IPS-NIHi7 (cell line): ENCODE measurements at regions not wholly inside any gene's neighbourhood (a gene's known extent, or its start where the extent isn't known, plus 50 kb on each side); places are given as distances from the start of the nearest gene placed in this dataset.

Experiments
- DNase-seq: peaks from one replicate; pipeline ENCODE4 v3.0.0; 2012; ENCODE audit warnings: mixed read lengths; ENCODE audit errors: extremely low spot score

- DNase-seq = no peak
Observed at GRCh38 chr2:237150186-237150585, 64.5 kb downstream of the COPS8 start.

DNA sequence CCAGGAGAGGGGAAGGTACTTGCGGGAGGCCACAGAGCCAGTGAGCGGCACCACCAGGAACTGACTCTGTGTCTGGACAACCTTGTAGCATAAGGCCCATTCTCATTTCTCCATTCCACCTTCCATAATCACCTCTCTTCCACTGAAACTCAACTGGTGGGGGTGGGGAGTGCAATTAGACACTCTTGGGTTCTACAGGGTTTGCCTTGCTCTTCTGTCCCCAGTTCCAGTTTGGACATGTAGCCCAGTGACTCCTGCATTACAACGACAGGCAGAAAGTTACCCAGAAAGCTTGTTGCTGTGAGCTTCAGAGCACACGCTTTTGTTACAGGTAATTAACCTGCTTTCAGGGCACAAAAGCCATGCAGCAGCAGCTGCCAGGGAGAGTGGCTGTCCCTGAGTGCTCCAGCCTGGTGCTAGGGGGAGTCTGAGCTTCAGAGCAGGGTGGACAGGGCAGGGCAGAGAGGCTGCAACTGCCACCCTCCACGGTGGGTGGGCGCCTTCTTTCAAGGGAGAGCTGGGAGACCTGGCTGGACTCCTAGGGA, 65.2 kb downstream of the COPS8 start:
- no peak for DNase-seq

GRCh38 chr2:237152361-237152760, 66.7 kb downstream of the COPS8 start:
- DNase-seq = no peak

DNA sequence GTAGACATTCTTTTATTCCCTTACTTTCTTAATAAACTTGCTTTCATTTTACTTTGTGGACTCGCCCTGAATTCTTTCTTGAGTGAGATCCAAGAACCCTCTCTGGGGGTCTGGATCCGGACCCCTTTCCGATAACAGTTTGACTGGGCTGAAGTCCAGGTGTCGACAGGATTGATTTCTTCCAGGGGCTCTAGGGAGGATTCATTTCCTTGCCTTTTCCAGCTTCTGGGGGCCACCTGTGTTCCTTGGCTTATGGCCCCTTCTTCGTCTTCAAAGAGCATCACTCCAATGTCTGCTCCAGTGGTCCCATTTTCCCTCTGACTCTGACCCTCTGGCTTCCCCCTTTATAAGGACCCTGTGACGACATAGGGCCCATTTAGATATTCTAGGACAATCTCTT, 67.5 kb downstream of the COPS8 start:
- DNase-seq = no peak

DNA sequence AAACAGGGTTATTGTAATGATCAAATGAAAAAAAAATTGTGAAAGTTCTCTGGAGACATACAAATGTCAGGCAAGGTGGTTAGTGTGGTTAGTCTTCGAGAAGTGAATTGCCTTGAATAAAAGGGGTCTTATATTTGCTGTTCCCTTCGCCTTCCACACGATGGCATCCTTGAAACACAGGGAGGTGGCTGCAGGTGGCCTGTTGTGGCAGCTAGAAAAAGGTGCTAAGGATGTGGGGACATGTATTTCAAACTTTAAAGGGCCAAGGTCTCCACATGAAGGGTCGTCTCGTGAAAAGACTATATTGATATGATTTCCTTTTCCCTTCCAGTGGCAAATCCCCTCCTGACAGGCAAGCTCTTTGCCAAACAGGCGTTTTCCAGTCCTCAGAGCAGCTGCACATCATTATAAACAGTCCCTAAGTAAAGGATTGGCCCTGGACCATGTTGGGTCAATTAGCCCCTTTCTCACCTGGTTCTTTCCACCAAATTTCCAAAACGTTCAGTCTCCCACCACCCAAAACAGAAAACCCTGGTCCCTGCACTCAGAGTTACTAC, 68.5 kb downstream of the COPS8 start:
- peak; percentile 77 for DNase-seq

GRCh38 chr2:237154884-237155851, 69.5 kb downstream of the COPS8 start:
- no peak for DNase-seq

DNA sequence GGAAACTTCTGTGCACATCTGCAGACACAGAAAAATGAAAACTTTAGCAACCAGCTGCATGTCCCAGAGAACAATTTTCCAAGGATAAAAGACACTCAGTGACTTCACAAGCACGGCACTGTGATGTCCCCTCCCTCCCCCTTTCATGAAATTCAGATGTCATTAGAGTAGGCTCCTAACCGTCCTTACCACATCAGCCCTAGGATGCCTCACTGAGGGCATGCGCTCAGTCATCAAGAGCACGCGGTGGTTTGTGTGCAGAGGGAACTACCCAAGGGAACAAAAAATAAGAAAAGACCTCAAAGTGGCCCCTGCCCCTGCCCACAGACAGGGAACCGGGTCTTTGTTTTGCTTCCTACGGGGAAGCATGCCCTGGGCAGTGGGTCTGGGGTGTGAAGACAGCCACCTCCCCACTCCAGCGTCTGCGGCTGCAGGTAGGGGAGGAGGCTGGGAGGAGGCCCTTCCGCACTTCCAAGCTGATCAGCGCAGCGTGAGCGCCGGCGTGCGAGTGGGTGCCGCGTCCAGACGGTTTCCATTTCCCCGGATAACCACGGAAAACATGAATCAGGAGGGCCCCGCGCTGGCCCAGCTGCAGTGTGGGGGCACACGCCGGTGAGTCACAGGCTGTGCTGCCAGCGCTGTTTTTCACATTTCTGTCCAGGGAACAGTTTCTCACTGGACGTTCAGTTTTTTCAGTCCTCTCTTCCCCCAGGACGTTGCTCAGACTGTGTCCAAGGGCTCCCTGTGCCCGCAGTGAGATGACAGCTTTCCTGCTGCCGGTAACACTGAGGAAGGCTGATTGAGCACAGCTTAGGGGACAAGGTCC, 70.6 kb downstream of the COPS8 start:
- DNase-seq = no peak

DNA sequence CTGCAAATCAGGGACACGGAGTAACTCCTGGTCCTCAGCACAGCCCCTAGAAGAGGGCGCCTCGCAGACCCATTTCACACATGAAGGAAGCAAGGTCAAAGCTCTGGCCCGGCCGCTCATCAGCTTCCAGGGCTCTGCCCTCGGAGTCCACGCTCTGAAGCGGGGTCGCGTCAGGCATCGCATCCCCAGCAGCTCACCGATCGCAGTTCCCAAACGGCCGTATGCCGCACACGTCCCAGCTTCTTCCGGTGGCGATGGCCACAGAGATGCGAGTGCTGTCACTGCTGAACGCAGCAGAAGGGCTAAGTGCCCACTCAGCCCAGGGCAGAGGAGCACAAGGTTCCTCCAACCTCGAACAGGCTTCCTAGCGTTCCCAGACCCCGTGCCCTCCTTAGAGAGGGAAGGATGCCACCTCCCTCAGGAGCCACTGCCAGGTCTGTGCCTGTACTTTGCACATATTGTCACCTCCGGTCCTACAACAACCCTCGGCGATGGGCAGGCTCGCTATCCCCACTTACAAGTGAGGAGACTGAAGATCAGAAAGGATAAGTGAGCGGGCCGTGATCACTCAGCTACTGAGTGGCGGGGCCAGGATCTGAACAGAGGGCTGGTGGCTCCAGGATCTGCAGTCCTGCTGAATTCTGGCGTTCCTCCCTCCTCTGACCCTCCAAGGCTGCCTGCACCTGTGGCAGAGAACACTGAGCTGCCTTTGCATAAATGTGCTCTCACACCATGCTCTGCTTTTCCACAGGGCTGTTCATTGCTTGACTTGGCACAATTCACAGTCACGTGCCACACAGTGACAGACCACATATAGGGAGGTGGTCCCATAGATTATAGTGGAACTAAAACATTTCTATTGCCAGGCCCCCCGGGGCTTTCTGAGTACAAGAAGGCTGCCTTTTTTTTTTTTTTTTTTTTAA, 71.4 kb downstream of the COPS8 start:
- DNase-seq = no peak

DNA sequence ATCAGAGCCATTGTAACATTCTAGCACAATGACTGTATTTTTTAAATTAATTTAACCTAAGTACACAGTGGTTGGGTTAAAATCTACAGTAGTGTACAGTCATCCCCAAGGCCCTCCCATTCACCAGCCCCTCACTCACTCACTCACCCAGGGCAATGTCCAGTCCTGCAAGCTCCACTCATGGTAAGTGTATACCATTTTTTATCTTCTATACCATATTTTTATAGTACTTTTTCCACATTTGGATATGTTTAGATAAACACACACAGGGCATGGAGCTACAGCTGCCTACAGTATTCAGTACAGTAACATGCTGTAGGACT, 72.1 kb downstream of the COPS8 start:
- DNase-seq = no peak

GRCh38 chr2:237158194-237158593, 72.5 kb downstream of the COPS8 start:
- DNase-seq = no peak

DNA sequence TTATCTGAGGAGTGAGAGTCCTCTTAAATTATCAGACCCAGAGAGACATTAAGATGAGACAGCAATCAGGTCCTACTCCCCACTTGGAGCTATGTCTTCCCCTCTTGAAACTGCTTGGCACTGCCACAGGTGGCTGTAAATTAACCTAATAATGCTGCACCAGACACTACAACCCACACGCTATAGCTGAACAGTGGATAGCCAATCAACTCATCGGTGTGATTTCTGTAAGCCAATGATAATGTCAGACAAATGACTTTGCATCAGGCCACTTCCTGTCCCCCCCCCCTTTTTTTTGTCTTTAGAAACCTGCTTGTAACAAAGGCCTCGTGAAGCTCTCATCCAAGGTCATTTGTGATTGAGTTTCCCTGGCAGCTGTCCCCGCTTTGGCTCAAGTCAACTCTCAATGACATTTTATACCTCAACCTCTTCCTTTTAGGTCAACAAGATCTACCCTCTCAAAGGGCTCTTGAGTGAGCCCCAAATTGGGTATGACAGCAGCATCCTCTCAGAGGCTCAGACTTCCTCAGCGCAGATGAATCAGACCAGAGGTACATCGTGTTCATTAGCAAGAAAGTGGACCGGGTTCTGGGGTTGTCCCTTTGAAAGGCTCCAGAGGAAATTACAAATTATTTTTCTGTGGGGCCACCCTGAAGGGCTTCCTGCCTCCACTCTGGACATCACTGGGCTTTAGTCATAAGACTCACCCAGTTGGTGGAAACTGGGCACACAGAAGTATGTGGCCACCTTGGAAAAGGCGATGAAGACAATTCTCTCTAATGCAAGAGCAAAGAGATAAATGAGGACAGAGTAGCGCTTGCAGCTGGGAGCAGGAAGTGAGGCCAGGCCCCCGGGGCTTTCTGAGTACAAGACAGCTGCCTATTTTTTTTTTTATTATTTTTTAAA, 73.6 kb downstream of the COPS8 start:
- no peak for DNase-seq

DNA sequence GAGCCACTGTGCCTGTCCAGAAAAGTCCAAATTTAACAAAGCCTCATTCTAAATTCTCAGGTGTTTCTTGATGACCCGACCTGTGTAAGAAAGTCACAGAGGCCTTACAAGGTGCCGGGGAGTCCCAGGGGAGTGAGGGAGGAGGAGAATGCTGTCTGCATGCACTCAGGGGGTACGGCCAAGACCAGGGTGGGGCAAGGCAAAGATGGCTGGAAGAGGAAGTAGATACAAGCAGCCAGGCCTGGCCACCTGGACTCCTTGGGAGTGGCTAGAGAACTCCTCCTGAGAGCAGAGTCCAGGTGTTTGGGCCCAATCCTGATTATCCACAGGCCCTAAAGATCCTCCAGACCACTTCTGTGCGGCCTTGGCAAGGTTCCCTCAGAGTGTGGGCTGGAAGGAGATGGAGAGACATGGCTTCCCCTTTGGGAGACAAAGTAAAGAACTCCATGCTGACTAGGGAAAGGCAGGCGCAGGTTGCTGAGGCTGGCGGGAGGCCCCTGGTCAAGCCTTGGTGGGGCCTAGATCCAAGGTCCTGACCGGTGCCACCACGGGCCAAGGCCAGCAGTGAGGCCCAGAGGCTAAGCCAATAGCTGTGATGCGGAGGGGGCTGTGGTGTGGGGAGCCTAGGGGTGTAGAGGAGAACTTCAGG, 74.7 kb downstream of the COPS8 start:
- DNase-seq = no peak

DNA sequence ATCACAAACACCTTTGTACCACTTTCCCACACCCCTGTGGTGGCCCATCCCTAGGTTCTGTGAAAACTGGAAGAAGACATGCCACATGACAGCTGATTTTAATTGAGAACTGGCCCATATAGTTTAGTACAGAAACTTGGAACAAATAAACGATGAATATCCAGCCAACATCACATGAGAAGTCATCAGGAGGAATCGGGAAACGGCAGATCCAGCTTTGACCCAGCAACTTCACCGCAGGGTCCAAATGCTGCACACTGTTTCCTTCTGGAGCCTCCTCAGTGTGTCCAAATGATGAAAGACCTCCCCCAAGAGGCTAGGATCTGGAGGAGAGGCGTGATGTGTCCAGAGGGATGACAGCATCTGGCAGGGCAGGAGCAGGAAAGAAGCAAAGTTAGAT, 75.5 kb downstream of the COPS8 start:
- no peak for DNase-seq

DNA sequence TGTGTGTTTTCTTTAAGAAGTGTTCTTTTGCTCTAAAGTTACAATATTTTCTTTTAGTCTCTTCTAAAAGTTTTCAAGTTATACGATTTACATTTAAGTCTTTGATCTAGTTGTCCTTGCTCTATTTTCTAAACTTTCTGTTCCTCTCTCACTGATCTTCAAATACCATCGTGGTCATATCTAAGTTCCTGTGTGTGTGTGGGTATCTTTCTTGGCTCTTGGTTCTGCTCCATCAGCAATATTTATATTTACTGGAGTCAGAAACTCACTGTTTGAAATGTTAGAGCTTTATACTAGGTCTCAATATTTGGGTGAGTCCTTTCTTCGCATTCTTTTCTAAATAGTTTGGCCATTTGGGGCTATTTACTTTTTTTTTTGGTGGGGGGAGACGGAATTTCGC, 77.3 kb downstream of the COPS8 start:
- DNase-seq = no peak

- no peak for DNase-seq
Observed at GRCh38 chr2:237164474-237165042, 78.9 kb downstream of the COPS8 start.

DNA sequence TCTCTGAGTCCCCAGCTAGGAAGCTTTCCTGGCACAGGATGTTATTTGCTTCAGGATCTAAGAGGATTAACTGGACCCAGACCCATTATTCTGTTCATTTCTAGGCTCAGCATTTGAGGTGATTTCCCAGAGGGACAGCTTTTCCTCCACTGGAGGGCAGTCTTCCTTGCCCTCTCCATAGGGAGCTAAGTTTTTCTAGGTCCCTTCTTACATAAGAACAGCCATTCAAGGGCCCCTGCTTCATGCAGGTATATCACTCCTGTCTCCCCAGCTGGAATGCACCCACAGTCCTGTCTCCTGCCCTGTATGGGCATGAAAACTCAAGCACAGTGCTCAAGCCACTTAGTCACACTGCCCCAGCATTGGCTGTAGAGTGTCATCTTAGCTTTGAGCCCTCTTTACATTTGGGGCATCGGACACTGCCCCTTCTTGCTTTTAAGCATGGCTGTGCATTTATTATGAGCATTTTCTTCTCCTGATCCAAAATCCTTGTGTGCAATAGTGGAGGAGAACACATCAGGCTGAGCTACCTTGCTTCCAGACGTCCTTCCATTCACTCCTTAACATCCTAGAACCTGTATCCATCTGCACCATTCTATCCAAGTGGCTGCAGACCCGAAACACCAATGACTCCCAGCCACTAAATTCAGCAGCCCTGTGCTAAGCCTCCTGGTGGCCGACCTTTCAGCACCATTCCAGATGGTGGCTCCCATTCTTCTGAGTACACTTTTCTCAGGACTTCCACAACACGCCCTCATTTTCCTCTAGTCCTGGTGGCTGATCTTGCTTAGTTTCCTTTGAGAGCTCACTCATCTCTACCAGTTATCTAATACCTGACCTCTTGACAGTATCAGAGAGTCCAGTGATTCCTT, 80.0 kb downstream of the COPS8 start:
- DNase-seq = peak; percentile 67

- no peak for DNase-seq
Observed at GRCh38 chr2:237167038-237167437, 81.3 kb downstream of the COPS8 start.

- DNase-seq = no peak
Observed at GRCh38 chr2:237167934-237168333, 82.2 kb downstream of the COPS8 start.
